Calu3 (cell line): ENCODE measurements at regions not wholly inside any gene's neighbourhood (a gene's known extent, or its start where the extent isn't known, plus 50 kb on each side); places are given as distances from the start of the nearest gene placed in this dataset.

Source experiments
- BruUV-seq: library from RNA; stranded (reverse); fragments of 400-500 nt; replicated peaks from 2 replicates; lab custom pipeline; 2021; lab: Mats Ljungman, UMichigan
- CTCF ChIA-PET: fragments of 300-600 bp; sonication (Branson Sonifier 250); formaldehyde crosslinking; loops from one replicate; lab custom pipeline; 2022; ENCODE audit warnings: antibody characterized with exemption; lab: Charles Lee
- DNase-seq: peaks from one replicate; pipeline ENCODE4 v3.0.0; 2022
- H3K27ac Mint-ChIP-seq: one replicate; pipeline ENCODE4 v1.8.0; 2022; ENCODE audit warnings: mixed read lengths; ENCODE audit not compliant: unreplicated experiment
- H3K27me3 Mint-ChIP-seq: one replicate; pipeline ENCODE4 v1.8.0; 2022; ENCODE audit warnings: mixed read lengths; ENCODE audit not compliant: unreplicated experiment
- H3K36me3 Mint-ChIP-seq: one replicate; pipeline ENCODE4 v1.8.0; 2022; ENCODE audit warnings: mild to moderate bottlenecking, moderate library complexity, mixed read lengths; ENCODE audit not compliant: insufficient read depth, unreplicated experiment
- H3K4me1 Mint-ChIP-seq: one replicate; pipeline ENCODE4 v1.8.0; 2022; ENCODE audit warnings: mild to moderate bottlenecking, low read depth, mixed read lengths; ENCODE audit not compliant: unreplicated experiment
- H3K4me3 Mint-ChIP-seq: one replicate; pipeline ENCODE4 v1.8.0; 2022; ENCODE audit warnings: mild to moderate bottlenecking, low read depth, moderate library complexity, mixed read lengths; ENCODE audit not compliant: unreplicated experiment
- H3K9me3 Mint-ChIP-seq: one replicate; pipeline ENCODE4 v1.8.0; 2022; ENCODE audit warnings: low read depth, mixed read lengths; ENCODE audit not compliant: unreplicated experiment
- CTCF ChIP-seq: fragments of 200-600 bp; IDR thresholded peaks from one replicate; pipeline ENCODE4 v1.8.0; 2022; ENCODE audit warnings: antibody characterized with exemption; ENCODE audit not compliant: unreplicated experiment
- intact Hi-C: fragments of 100-400 bp; cut with micrococcal nuclease; formaldehyde crosslinking; loops from one replicate; pipeline ENCODE4 v1.10.0; 2022; ENCODE audit not compliant: unreplicated experiment

DNA sequence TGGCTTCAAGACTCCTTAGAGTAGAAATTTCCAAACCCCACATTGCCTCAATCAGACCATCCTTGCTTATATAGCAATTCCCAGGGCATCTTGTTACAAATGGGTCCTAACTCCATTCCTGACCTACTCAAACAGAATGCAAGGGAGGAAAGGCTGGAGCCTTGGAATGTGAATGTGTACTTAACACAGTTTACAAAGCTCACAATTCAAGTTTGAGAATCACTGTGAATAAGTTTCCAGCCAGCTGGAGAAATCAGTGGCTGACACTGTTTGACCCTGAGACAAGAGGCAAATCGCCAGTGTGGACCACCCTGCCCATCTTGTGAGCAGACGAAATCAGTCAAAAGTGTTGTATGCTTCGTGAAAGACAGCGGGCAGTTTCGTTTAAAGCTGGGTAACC lies 65.5 kb downstream of the SOWAHC start:
- H3K4me3 Mint-ChIP-seq, result no peak overlapping the region
- DNase-seq, result no peak
- no peaks in the 10 kb centered on the region for H3K27me3 Mint-ChIP-seq
- H3K4me1 Mint-ChIP-seq, result peaks cover 35% of the 10 kb centered on the region
- H3K9me3 Mint-ChIP-seq, result no peaks in the 10 kb centered on the region
- no TSS peak for BruUV-seq
- intact Hi-C loops, result no loop called here
- CTCF ChIA-PET, result interaction anchor here (0.6 kb wide), 1 partner anchor 77 kb away, joined by 3 read pairs; no protein-coding TSS in a partner anchor
- H3K36me3 Mint-ChIP-seq, result no peaks in the 10 kb centered on the region
- H3K27ac Mint-ChIP-seq, result no peak overlapping the region
- no peak for TF ChIP-seq CTCF

DNA sequence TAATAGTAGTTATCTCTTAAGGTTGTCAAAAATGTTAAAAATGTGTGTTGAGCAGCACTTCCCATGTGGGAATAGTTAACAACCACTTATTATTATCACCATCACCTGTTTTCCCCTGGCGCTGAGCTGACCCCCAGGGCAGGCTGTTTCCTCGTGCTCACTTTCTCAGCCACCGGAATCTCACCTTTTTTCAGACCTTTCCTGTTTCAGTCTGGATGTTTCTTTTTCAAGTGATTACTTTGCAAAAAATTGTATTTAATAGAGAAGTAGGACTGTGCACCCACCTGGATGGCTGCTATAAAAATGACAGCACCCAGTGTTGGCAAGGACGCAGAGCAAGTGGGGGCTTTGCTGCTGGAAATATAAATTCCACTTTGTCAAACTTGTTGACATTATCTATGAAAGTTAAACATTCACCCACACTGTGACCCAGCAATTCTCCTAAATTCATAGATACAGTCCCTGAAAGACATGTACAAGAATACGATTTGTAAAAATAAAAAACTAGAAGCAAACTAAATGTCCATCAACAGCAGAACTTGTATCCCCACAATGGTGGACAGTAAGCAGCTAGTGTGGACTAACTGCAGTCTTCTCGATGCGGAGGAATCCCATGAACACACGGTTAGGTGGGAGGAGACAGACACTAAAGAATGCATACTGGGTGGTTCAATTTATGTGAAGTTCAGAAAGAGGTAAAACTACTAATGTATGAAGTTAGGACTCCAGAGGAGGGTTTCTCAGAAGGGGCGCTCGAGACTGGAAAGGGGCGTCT lies 66.5 kb downstream of the SOWAHC start:
- Mint-ChIP-seq H3K27me3 (no peaks in the 10 kb centered on the region), H3K27ac (no peak overlapping the region), H3K36me3 (peaks cover 5% of the 10 kb centered on the region), H3K9me3 (no peaks in the 10 kb centered on the region), H3K4me1 (peaks cover 30% of the 10 kb centered on the region), H3K4me3 (no peak overlapping the region)
- no TSS peak for BruUV-seq
- intact Hi-C loops, result no loop called here
- CTCF ChIA-PET, result no interaction called here
- TF ChIP-seq CTCF, result no peak
- DNase-seq, result no peak

- Mint-ChIP-seq H3K27ac (no peak overlapping the region), H3K4me3 (no peak overlapping the region), H3K4me1 (peaks cover 28% of the 10 kb centered on the region), H3K9me3 (no peaks in the 10 kb centered on the region), H3K27me3 (no peaks in the 10 kb centered on the region), H3K36me3 (peaks cover 5% of the 10 kb centered on the region)
- TF ChIP-seq CTCF, result no peak
- no peak for DNase-seq
- CTCF ChIA-PET, result no interaction called here
- no TSS peak for BruUV-seq
- intact Hi-C loops, result no loop called here
Measured at GRCh38 chr2:109681633-109682380, 67.6 kb downstream of the SOWAHC start.

GRCh38 chr2:109683452-109683851 lies 69.3 kb downstream of the SOWAHC start:
- Mint-ChIP-seq H3K27me3 (no peaks in the 10 kb centered on the region), H3K9me3 (no peaks in the 10 kb centered on the region), H3K36me3 (peaks cover 5% of the 10 kb centered on the region), H3K27ac (no peak overlapping the region), H3K4me1 (peaks cover 28% of the 10 kb centered on the region), H3K4me3 (no peak overlapping the region)
- CTCF ChIA-PET, result no interaction called here
- intact Hi-C loops, result no loop called here
- TF ChIP-seq CTCF, result no peak
- BruUV-seq, result no TSS peak
- no peak for DNase-seq
